Activated T-helper 1 cell treated with Interleukin-2 at 50 U/mL for 16 hours (primary cell): ENCODE measurements at regions not wholly inside any gene's neighbourhood (a gene's known extent, or its start where the extent isn't known, plus 50 kb on each side); places are given as distances from the start of the nearest gene placed in this dataset.
"Not testable (repeated sequence)": the region's sequence is repeated elsewhere in the genome, so short reads cannot be mapped to it uniquely, and the experiment has no call there.

ENCODE experiments used
- DNase-seq: peaks from one replicate; pipeline ENCODE4 v3.0.0-alpha.2; 2020; ENCODE audit warnings: low read depth

DNA sequence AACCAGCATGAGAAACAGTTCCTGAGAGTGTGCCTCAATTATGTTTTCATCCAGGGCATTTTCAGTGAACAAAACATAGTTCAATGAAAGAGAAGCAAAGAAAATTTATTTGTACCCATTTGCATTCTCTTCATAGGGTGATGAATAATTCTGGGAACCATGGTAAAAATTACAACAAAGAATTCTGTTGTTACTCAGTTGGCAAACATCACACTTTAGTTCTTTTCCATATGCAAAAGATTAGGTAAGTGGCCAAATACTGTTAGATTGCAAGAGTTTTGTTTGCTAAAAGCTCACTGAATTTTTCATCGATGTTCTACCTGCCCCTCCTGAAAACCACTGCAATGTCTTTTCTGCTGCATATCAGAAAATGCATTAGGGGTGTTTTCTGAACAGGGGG, 132.4 kb upstream of the RGS6 start:
- no peak for DNase-seq

DNA sequence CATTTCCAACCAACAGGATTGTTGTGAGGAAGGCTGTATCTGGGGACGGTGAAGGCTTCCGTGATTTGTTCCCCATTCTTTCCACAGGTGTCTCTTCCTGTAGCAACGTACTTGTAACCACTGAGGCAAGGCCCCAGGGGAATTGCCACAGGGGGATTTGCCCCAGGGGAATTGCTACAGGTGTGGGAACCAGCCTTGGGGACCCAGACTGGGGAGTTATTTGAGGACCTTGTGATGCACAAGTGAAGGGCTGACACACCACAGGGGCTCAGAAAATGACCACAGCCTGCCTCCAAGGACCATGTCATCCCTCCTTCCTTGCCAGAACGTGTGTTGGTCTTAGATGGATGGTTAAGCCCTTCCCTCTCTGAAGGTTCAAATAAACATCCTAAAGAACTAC, 131.4 kb upstream of the RGS6 start:
- DNase-seq = no peak

DNA sequence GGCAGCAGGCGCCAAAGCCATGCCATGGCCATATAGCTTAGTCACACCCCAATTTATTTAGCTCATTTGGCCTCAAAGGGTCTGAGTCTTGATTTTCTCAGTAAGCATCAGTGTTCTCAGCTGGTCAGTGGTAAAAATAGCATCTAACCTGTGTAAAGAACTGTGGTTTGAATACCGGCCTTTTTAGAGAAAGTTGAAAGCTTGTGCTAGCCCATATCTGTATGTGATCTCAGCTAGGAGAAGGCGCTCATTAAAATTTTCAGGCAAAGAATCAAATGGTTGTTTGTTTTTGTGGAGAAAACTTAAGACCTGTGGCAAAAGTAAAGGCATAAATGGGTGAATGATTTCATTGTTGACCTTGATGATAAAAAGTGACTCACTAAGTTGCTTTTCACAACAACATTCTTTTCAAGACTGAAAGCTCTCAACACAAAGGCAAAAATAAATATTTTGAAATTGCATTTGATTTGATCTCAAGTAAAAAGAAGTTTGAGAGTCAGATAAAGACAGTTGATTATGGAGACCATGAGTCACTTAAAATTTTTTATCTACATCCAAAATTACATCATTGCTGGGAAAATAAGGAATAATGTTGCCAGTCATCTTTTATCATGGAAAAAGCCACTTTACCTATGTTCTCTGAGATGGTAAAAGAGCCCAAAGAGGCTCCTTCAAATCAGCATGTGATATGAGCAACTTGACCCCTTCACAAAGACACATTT, 128.5 kb upstream of the RGS6 start:
- DNase-seq = no peak

DNA sequence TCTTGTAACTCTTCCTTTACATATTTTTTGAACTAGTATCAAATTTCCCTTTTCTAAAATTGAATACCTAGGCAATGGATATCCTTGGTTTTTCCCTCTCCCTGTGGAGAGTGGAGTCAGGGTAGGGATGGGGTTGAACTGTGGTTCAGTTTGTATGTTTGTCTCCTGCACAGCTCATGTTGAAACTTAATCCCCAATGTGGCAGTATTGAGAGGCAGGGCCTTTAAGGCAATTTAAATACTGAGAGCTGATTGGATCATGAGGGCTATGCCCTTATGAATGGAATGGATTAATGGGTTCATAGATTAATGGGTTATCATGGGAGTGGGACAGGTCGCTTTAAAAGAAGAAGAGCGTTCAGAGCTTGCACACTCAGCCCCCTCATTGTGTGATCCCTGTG, 127.2 kb upstream of the RGS6 start:
- no peak for DNase-seq

GRCh38 chr14:71807049-71807448, 125.2 kb upstream of the RGS6 start:
- DNase-seq = not testable (repeated sequence)

- DNase-seq = not testable (repeated sequence)
Measured at GRCh38 chr14:71810800-71811199, 121.4 kb upstream of the RGS6 start.

DNA sequence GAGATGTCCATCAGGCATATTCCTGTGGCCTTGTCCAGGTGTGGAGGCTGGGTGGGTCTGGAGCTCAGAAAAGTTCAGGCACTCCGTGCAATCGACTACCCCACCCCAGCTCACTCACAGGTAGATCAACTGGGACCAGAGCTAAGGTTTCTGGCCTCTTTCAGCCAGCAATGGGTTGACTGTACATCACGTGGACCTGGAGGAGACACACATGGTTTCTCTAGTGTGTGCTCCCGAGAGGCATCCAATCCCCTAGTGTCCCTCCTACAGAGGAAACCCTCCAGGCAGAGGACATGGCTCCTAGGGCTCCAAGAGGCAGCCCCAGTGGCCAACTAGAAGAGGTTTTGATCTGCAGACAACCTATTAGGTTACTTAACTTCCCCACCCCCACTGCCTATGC, 119.5 kb upstream of the RGS6 start:
- DNase-seq = no peak

DNA sequence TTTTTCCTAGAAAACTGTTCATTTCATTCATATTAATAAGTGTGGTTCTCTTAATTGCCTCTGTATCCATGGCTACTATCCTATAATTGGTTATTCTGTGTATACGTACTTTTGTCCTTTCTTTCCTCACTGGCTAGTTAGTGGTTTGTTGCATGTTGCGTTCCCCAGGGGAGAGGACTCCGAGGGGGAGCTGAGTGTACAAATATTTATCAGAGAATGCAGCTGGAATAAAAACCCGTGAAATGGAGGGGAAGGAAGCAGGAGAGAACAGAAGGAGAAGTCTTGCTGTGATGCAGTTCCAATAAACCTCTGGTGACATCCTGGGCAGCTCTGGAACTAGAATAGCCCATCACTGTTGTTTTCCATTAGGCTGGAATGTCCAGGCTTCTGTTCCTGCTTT, 117.1 kb upstream of the RGS6 start:
- DNase-seq = no peak

GRCh38 chr14:71824816-71825215, 107.4 kb upstream of the RGS6 start:
- DNase-seq = no peak

DNA sequence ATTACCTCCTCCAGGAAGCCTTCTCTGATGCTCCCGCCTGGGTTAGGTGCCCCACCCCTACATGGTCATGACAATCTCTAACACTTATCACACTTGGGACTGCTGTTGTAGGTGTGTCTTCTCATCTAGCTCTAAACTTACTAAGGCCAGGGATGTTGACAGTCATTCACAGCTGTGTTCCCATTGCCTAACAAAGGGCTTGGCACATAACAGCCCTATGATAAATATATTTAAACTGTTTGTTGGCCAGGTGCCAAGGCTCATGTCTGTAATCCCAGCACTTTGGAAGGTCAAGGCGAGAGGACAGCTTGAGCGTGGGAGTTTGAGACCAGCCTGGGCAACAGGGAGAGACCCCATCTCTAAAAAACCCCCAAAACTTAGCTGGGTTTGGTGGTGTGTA, 98.8 kb upstream of the RGS6 start:
- DNase-seq = no peak

DNA sequence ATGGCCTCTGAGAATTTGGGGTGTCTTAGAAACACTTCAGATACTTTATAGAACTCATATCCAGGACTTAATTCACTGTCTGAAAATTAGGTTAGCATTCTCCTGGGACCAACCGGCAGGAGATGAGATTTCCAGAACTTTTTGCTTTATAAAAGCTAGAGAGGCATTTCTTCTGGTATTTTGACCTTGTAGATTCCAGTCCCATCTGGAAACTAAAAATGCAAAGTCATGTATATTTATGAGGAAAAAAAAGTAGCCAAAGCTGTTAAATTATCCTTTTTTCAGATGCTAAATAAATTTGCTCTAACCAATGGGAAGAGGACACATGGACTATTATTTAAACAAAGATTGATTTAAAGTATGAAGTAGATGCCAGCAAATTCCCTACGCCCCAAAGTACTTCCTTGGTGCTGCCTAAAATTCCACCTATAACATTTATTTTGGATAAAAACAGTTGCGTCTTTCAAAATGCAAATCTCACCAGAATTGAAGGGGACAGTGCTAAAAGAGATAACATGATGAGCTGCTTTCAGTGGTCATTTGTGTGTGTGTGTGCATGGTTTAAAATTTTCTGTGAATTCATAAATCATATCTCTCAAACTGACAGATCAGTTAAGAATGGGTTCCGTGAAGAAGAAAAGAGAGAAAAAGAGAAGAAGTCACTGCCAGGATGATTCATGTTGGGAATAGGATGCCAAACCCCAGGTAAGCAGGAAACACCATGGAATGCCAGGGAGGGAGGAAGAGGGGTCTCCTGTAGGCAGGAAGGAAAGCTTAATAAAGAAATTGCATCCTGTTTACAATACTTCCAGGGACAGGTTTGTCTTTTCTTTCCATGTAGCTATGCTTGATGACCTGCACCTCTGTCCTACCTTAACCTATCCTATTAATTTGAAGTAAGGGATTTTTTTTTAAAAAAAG, 97.7 kb upstream of the RGS6 start:
- DNase-seq = no peak

GRCh38 chr14:71852181-71852580, 80.0 kb upstream of the RGS6 start:
- no peak for DNase-seq

GRCh38 chr14:71855399-71856036, 76.7 kb upstream of the RGS6 start:
- DNase-seq = no peak

DNA sequence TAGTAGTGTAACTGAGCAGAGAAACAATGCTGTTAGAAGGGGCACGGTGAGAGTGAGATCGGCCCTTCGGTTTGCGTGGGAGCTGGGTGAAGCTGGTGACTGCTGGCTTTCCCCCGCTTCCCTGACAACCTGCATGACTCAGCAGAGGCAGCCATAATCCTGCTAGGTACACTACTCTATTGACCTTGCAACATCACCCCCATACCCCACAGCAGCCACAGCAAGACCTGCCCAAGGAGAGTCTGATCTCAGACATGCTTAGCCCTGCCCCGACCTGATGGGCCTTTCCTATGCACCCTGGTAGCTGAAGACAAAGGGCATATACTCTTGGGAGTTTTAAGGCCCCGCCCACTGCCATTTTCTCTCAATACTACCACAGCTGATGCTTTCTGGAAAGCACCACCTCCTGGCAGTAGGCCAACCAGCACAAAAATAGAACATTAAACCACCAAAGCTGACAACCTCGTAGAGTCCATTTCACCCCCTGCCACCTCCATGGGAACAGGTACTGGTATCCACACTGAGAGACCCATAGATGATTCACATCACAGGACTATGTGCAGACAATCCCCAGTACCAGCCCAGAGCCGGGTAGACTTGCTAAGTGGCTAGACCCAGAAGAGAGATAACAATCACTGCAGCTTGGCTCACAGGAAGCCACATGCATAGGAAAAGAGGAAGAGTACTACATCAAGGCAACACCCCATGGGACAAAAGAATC, 75.9 kb upstream of the RGS6 start:
- DNase-seq = no peak

DNA sequence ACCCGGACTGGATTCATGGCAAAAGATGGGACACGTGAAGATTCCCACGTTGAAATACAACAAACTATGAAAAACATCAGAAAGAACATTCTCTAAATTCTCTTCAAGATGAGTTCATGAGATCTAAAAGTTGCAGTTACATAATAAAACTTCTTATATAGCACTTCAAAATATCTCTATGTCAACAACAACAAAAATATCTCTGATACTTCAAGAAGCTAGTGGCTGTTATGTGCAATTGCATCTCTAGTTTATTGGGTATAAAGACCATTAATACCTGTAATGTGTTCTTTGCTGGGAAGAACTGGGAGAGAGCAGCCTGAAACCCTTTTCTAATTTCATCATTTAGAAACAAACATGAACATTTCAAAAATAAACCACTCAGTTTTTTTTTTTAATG, 69.2 kb upstream of the RGS6 start:
- no peak for DNase-seq

- DNase-seq = no peak
Measured at GRCh38 chr14:71863766-71864165, 68.5 kb upstream of the RGS6 start.
